Ovary (tissue), 3 donors: ENCODE measurements at regions not wholly inside any gene's neighbourhood (a gene's known extent, or its start where the extent isn't known, plus 50 kb on each side); places are given as distances from the start of the nearest gene placed in this dataset.

Source experiments
- CTCF ChIP-seq, 3 donors: fragments of 450-650 bp in 2 of 3; fragments of 200-600 bp in 1 of 3; IDR thresholded peaks; one replicate each; pipeline versions ENCODE4 v1.5.1 to v1.8.0; 2016 to 2022; ENCODE audit warnings: antibody characterized with exemption in 3 of 3, mild to moderate bottlenecking in 1 of 3
- EP300 ChIP-seq: sonication (generic); formaldehyde crosslinking; IDR thresholded peaks from one replicate; pipeline ENCODE4 v1.6.1; 2017; ENCODE audit warnings: antibody characterized with exemption
- POLR2A ChIP-seq: fragments of 450-650 bp; IDR thresholded peaks from one replicate; pipeline ENCODE4 v1.6.1; 2017; ENCODE audit warnings: antibody characterized with exemption, mild to moderate bottlenecking, moderate library complexity
- donor health status: DM: no; HTN: no; CAD: no.

GRCh38 chr7:85771516-85771915 lies 584.7 kb upstream of the SEMA3D start:
- TF ChIP-seq CTCF (IDR thresholded peaks at IDR 0.05) = no peak
- TF ChIP-seq POLR2A = no peak
- TF ChIP-seq EP300 = no peak
